ENCODE measurements at regions not wholly inside any gene's neighbourhood (a gene's known extent, or its start where the extent isn't known, plus 50 kb on each side); places are given as distances from the start of the nearest gene placed in this dataset.

- H3K4me3 ChIP-seq (ENCODE audit: low read depth, low read length) = no peak overlapping the region
- no peaks in the 10 kb centered on the region for H3K36me3 ChIP-seq (ENCODE audit: control insufficient read depth, insufficient read depth, low read length)
- H3K4me3 Mint-ChIP-seq (ENCODE audit: unreplicated experiment) = no peak overlapping the region
- H3K27me3 Mint-ChIP-seq (ENCODE audit: insufficient read depth, unreplicated experiment) = no peaks in the 10 kb centered on the region
- H3K9me3 ChIP-seq = 0 out of 2 replicates have a peak, but pooled peaks cover 2% of the 10 kb centered on the region
- intact Hi-C loops (cut with micrococcal nuclease; ENCODE audit: unreplicated experiment) = no loop called here
- no peak overlapping the region for H3K27ac Mint-ChIP-seq (ENCODE audit: unreplicated experiment)
- H3K36me3 Mint-ChIP-seq (ENCODE audit: insufficient read depth, unreplicated experiment) = no peaks in the 10 kb centered on the region
- H3K27me3 ChIP-seq (replicated peaks; ENCODE audit: control insufficient read depth, insufficient read depth, low read length) = no peaks in the 10 kb centered on the region
- H3K9me3 Mint-ChIP-seq (ENCODE audit: unreplicated experiment) = no peaks in the 10 kb centered on the region
- ChIA-PET POLR2A (no interaction called here), CTCF (no interaction called here)
- TF ChIP-seq, protein P1, sequence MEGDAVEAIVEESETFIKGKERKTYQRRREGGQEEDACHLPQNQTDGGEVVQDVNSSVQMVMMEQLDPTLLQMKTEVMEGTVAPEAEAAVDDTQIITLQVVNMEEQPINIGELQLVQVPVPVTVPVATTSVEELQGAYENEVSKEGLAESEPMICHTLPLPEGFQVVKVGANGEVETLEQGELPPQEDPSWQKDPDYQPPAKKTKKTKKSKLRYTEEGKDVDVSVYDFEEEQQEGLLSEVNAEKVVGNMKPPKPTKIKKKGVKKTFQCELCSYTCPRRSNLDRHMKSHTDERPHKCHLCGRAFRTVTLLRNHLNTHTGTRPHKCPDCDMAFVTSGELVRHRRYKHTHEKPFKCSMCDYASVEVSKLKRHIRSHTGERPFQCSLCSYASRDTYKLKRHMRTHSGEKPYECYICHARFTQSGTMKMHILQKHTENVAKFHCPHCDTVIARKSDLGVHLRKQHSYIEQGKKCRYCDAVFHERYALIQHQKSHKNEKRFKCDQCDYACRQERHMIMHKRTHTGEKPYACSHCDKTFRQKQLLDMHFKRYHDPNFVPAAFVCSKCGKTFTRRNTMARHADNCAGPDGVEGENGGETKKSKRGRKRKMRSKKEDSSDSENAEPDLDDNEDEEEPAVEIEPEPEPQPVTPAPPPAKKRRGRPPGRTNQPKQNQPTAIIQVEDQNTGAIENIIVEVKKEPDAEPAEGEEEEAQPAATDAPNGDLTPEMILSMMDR (IDR thresholded peaks at IDR 0.05; ENCODE audit: insufficient read depth in 1 of 2, low read depth in 1 of 2, low read length in 1 of 2, severe bottlenecking in 1 of 2, unreplicated experiment in 1 of 2) = no peak
- no TSS peak for BruUV-seq (replicated peaks)
- no peak for DNase-seq
- no peaks in the 10 kb centered on the region for H3K4me1 ChIP-seq
- no peaks in the 10 kb centered on the region for H3K4me1 Mint-ChIP-seq (ENCODE audit: low read depth, unreplicated experiment)
Measured at GRCh38 chr6:108768792-108769524, 79.3 kb upstream of the ARMC2 start.

- Mint-ChIP-seq H3K27me3 (ENCODE audit: insufficient read depth, unreplicated experiment) (no peaks in the 10 kb centered on the region), H3K9me3 (ENCODE audit: unreplicated experiment) (no peaks in the 10 kb centered on the region), H3K4me1 (ENCODE audit: low read depth, unreplicated experiment) (no peaks in the 10 kb centered on the region), H3K4me3 (ENCODE audit: unreplicated experiment) (no peak overlapping the region), H3K27ac (ENCODE audit: unreplicated experiment) (no peak overlapping the region), H3K36me3 (ENCODE audit: insufficient read depth, unreplicated experiment) (no peaks in the 10 kb centered on the region)
- Histone ChIP-seq H3K9me3 (0 out of 2 replicates have a peak, but pooled peaks cover 2% of the 10 kb centered on the region), H3K4me1 (no peaks in the 10 kb centered on the region), H3K27me3 (replicated peaks; ENCODE audit: control insufficient read depth, insufficient read depth, low read length) (no peaks in the 10 kb centered on the region), H3K4me3 (ENCODE audit: low read depth, low read length) (no peak overlapping the region), H3K36me3 (ENCODE audit: control insufficient read depth, insufficient read depth, low read length) (no peaks in the 10 kb centered on the region)
- TF ChIP-seq, protein P1 (IDR thresholded peaks at IDR 0.05; ENCODE audit: insufficient read depth in 1 of 2, low read depth in 1 of 2, low read length in 1 of 2, severe bottlenecking in 1 of 2, unreplicated experiment in 1 of 2) = no peak
- intact Hi-C loops (cut with micrococcal nuclease; ENCODE audit: unreplicated experiment) = no loop called here
- no TSS peak for BruUV-seq (replicated peaks)
- DNase-seq = no peak
- CTCF ChIA-PET = no interaction called here
- POLR2A ChIA-PET = no interaction called here
Measured at GRCh38 chr6:108771421-108771820, 76.8 kb upstream of the ARMC2 start.

GRCh38 chr6:108774555-108774954 is 73.7 kb upstream of the ARMC2 start:
- Mint-ChIP-seq H3K9me3 (ENCODE audit: unreplicated experiment) (no peaks in the 10 kb centered on the region), H3K36me3 (ENCODE audit: insufficient read depth, unreplicated experiment) (no peaks in the 10 kb centered on the region), H3K27me3 (ENCODE audit: insufficient read depth, unreplicated experiment) (no peaks in the 10 kb centered on the region), H3K4me1 (ENCODE audit: low read depth, unreplicated experiment) (no peaks in the 10 kb centered on the region), H3K27ac (ENCODE audit: unreplicated experiment) (no peak overlapping the region), H3K4me3 (ENCODE audit: unreplicated experiment) (no peak overlapping the region)
- H3K36me3 ChIP-seq (ENCODE audit: control insufficient read depth, insufficient read depth, low read length) = no peaks in the 10 kb centered on the region
- no TSS peak for BruUV-seq (replicated peaks)
- intact Hi-C loops (cut with micrococcal nuclease; ENCODE audit: unreplicated experiment) = no loop called here
- no peak for DNase-seq
- H3K9me3 ChIP-seq = 0 out of 2 replicates have a peak, but pooled peaks cover 2% of the 10 kb centered on the region
- no peaks in the 10 kb centered on the region for H3K4me1 ChIP-seq
- TF ChIP-seq, protein P1 (IDR thresholded peaks at IDR 0.05; ENCODE audit: insufficient read depth in 1 of 2, low read depth in 1 of 2, low read length in 1 of 2, severe bottlenecking in 1 of 2, unreplicated experiment in 1 of 2) = no peak
- H3K4me3 ChIP-seq (ENCODE audit: low read depth, low read length) = no peak overlapping the region
- ChIA-PET CTCF (no interaction called here), POLR2A (no interaction called here)
- no peaks in the 10 kb centered on the region for H3K27me3 ChIP-seq (replicated peaks; ENCODE audit: control insufficient read depth, insufficient read depth, low read length)

Measured in Caco-2 (cell line).